ENCODE measurements at regions not wholly inside any gene's neighbourhood (a gene's known extent, or its start where the extent isn't known, plus 50 kb on each side); places are given as distances from the start of the nearest gene placed in this dataset.
"Not testable (repeated sequence)": the region's sequence is repeated elsewhere in the genome, so short reads cannot be mapped to it uniquely, and the experiment has no call there.

- no peak overlapping the region for H2AFZ ChIP-seq (ENCODE audit: control insufficient read depth, low read length)
- no peaks in the 10 kb centered on the region for H3K79me2 ChIP-seq (ENCODE audit: control insufficient read depth, insufficient read depth, low read length)
- no peak for TF ChIP-seq CTCF (optimal IDR thresholded peaks at IDR 0.05 in 1 of 3, IDR thresholded peaks at IDR 0.05 in 1 of 3, conservative IDR thresholded peaks at IDR 0.05 in 1 of 3; ENCODE audit: extremely low read depth in 1 of 3, insufficient read depth in 2 of 3, low read length in 3 of 3)
- no peak for TF ChIP-seq EZH2 (IDR thresholded peaks at IDR 0.05; ENCODE audit: low read length)
- H4K20me1 ChIP-seq (ENCODE audit: control insufficient read depth, extremely low read depth, insufficient read depth, low read length): no peaks in the 10 kb centered on the region
- H3K4me2 ChIP-seq (ENCODE audit: control insufficient read depth, extremely low read depth, insufficient read depth, low read depth, low read length): no peak overlapping the region
- H3K36me3 ChIP-seq (ENCODE audit: control insufficient read depth in 2 of 2, extremely low read depth in 1 of 2, insufficient read depth in 2 of 2, low read length in 2 of 2): no peaks in the 10 kb centered on the region
- FAIRE-seq: no peak
- H3K9ac ChIP-seq (ENCODE audit: control insufficient read depth, extremely low read depth, insufficient read depth, low read length): no peak overlapping the region
- no peaks in the 10 kb centered on the region for H3K9me1 ChIP-seq (ENCODE audit: control insufficient read depth, extremely low read depth, insufficient read depth, low read length)
- no peaks in the 10 kb centered on the region for H3K4me1 ChIP-seq (ENCODE audit: control insufficient read depth, extremely low read depth, insufficient read depth, low read length)
- no peak overlapping the region for H3K4me3 ChIP-seq (ENCODE audit: control insufficient read depth in 2 of 3, extremely low read depth in 1 of 3, insufficient read depth in 2 of 3, low read depth in 1 of 3, low read length in 3 of 3)
- DNase-seq (ENCODE audit: low read depth, low spot score): no peak
- dilution Hi-C loops (cut with MboI; ENCODE audit: extremely low pct_ligation_motif_present, low sequenced_read_pairs): no loop called here
- no peak overlapping the region for H3K27ac ChIP-seq (ENCODE audit: control insufficient read depth, insufficient read depth, low read length)
- H3K27me3 ChIP-seq (ENCODE audit: control insufficient read depth, extremely low read depth, insufficient read depth, low read length): no peaks in the 10 kb centered on the region
- H3K9me3 ChIP-seq (ENCODE audit: control insufficient read depth, low read depth, low read length): no peaks in the 10 kb centered on the region
These were observed 165.9 kb downstream of the HLX start for GRCh38 chr1:221045151-221045550.

GRCh38 chr1:221045842-221046831, 166.9 kb downstream of the HLX start:
- DNase-seq (ENCODE audit: low read depth, low spot score) (no peak), FAIRE-seq (no peak)
- H3K9ac ChIP-seq (ENCODE audit: control insufficient read depth, extremely low read depth, insufficient read depth, low read length): no peak overlapping the region
- no peaks in the 10 kb centered on the region for H3K9me3 ChIP-seq (ENCODE audit: control insufficient read depth, low read depth, low read length)
- H3K4me3 ChIP-seq (ENCODE audit: control insufficient read depth in 2 of 3, extremely low read depth in 1 of 3, insufficient read depth in 2 of 3, low read depth in 1 of 3, low read length in 3 of 3): no peak overlapping the region
- no peak overlapping the region for H3K4me2 ChIP-seq (ENCODE audit: control insufficient read depth, extremely low read depth, insufficient read depth, low read depth, low read length)
- H3K27me3 ChIP-seq (ENCODE audit: control insufficient read depth, extremely low read depth, insufficient read depth, low read length): no peaks in the 10 kb centered on the region
- H3K36me3 ChIP-seq (ENCODE audit: control insufficient read depth in 2 of 2, extremely low read depth in 1 of 2, insufficient read depth in 2 of 2, low read length in 2 of 2): no peaks in the 10 kb centered on the region
- H3K27ac ChIP-seq (ENCODE audit: control insufficient read depth, insufficient read depth, low read length): no peak overlapping the region
- no peaks in the 10 kb centered on the region for H3K4me1 ChIP-seq (ENCODE audit: control insufficient read depth, extremely low read depth, insufficient read depth, low read length)
- no peak for TF ChIP-seq EZH2 (IDR thresholded peaks at IDR 0.05; ENCODE audit: low read length)
- TF ChIP-seq CTCF (optimal IDR thresholded peaks at IDR 0.05 in 1 of 3, IDR thresholded peaks at IDR 0.05 in 1 of 3, conservative IDR thresholded peaks at IDR 0.05 in 1 of 3; ENCODE audit: extremely low read depth in 1 of 3, insufficient read depth in 2 of 3, low read length in 3 of 3): no peak
- no peaks in the 10 kb centered on the region for H3K9me1 ChIP-seq (ENCODE audit: control insufficient read depth, extremely low read depth, insufficient read depth, low read length)
- no peaks in the 10 kb centered on the region for H4K20me1 ChIP-seq (ENCODE audit: control insufficient read depth, extremely low read depth, insufficient read depth, low read length)
- no peak overlapping the region for H2AFZ ChIP-seq (ENCODE audit: control insufficient read depth, low read length)
- dilution Hi-C loops (cut with MboI; ENCODE audit: extremely low pct_ligation_motif_present, low sequenced_read_pairs): no loop called here
- H3K79me2 ChIP-seq (ENCODE audit: control insufficient read depth, insufficient read depth, low read length): no peaks in the 10 kb centered on the region

GRCh38 chr1:221051391-221051790, 172.1 kb downstream of the HLX start:
- H4K20me1 ChIP-seq (ENCODE audit: control insufficient read depth, extremely low read depth, insufficient read depth, low read length); H3K36me3 ChIP-seq (ENCODE audit: control insufficient read depth in 2 of 2, extremely low read depth in 1 of 2, insufficient read depth in 2 of 2, low read length in 2 of 2); H3K9me1 ChIP-seq (ENCODE audit: control insufficient read depth, extremely low read depth, insufficient read depth, low read length); H3K27ac ChIP-seq (ENCODE audit: control insufficient read depth, insufficient read depth, low read length); H3K27me3 ChIP-seq (ENCODE audit: control insufficient read depth, extremely low read depth, insufficient read depth, low read length); H3K4me1 ChIP-seq (ENCODE audit: control insufficient read depth, extremely low read depth, insufficient read depth, low read length); dilution Hi-C loops (cut with MboI; ENCODE audit: extremely low pct_ligation_motif_present, low sequenced_read_pairs); H3K4me2 ChIP-seq (ENCODE audit: control insufficient read depth, extremely low read depth, insufficient read depth, low read depth, low read length); FAIRE-seq; DNase-seq (ENCODE audit: low read depth, low spot score); H3K79me2 ChIP-seq (ENCODE audit: control insufficient read depth, insufficient read depth, low read length); H3K9ac ChIP-seq (ENCODE audit: control insufficient read depth, extremely low read depth, insufficient read depth, low read length); H3K4me3 ChIP-seq (ENCODE audit: control insufficient read depth in 2 of 3, extremely low read depth in 1 of 3, insufficient read depth in 2 of 3, low read depth in 1 of 3, low read length in 3 of 3); H2AFZ ChIP-seq (ENCODE audit: control insufficient read depth, low read length); H3K9me3 ChIP-seq (ENCODE audit: control insufficient read depth, low read depth, low read length): not testable (repeated sequence)
